ENCODE measurements at regions not wholly inside any gene's neighbourhood (a gene's known extent, or its start where the extent isn't known, plus 50 kb on each side); places are given as distances from the start of the nearest gene placed in this dataset.

GRCh38 chr2:3036432-3037125 lies 341.0 kb downstream of the EIPR1 start:
- intact Hi-C loops (cut with DNase I): no loop called here
- Histone ChIP-seq H3K27me3 (no peaks in the 10 kb centered on the region), H3K4me1 (replicated peaks in 1 of 2) (no peaks in the 10 kb centered on the region), H3K36me3 (replicated peaks in 1 of 2) (no peaks in the 10 kb centered on the region), H3K27ac (no peak overlapping the region), H3K9me3 (replicated peaks in 1 of 3) (no peaks in the 10 kb centered on the region), H3K4me3 (no peak overlapping the region)
- DNase-seq: no peak
- TF ChIP-seq, protein P1, sequence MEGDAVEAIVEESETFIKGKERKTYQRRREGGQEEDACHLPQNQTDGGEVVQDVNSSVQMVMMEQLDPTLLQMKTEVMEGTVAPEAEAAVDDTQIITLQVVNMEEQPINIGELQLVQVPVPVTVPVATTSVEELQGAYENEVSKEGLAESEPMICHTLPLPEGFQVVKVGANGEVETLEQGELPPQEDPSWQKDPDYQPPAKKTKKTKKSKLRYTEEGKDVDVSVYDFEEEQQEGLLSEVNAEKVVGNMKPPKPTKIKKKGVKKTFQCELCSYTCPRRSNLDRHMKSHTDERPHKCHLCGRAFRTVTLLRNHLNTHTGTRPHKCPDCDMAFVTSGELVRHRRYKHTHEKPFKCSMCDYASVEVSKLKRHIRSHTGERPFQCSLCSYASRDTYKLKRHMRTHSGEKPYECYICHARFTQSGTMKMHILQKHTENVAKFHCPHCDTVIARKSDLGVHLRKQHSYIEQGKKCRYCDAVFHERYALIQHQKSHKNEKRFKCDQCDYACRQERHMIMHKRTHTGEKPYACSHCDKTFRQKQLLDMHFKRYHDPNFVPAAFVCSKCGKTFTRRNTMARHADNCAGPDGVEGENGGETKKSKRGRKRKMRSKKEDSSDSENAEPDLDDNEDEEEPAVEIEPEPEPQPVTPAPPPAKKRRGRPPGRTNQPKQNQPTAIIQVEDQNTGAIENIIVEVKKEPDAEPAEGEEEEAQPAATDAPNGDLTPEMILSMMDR (IDR thresholded peaks at IDR 0.05): no peak
- no peak for TF ChIP-seq POLR2A (IDR thresholded peaks at IDR 0.05)
- 93 to 97% (median 94%) methylated on average over 10 to 18 of the region's 18 CpGs for WGBS, 4 donors

GRCh38 chr2:3035385-3036050 lies 342.1 kb downstream of the EIPR1 start:
- no peaks in the 10 kb centered on the region for H3K27me3 ChIP-seq
- 90 to 95% (median 92%) methylated on average over 8 to 21 of the region's 21 CpGs for WGBS, 4 donors
- H3K9me3 ChIP-seq (replicated peaks in 1 of 3): no peaks in the 10 kb centered on the region
- intact Hi-C loops (cut with DNase I): no loop called here
- no peak overlapping the region for H3K4me3 ChIP-seq
- no peak overlapping the region for H3K27ac ChIP-seq
- H3K4me1 ChIP-seq (replicated peaks in 1 of 2): no peaks in the 10 kb centered on the region
- no peak for DNase-seq
- TF ChIP-seq POLR2A (IDR thresholded peaks at IDR 0.05): no peak
- TF ChIP-seq, protein P1 (IDR thresholded peaks at IDR 0.05): no peak
- no peaks in the 10 kb centered on the region for H3K36me3 ChIP-seq (replicated peaks in 1 of 2)

DNA sequence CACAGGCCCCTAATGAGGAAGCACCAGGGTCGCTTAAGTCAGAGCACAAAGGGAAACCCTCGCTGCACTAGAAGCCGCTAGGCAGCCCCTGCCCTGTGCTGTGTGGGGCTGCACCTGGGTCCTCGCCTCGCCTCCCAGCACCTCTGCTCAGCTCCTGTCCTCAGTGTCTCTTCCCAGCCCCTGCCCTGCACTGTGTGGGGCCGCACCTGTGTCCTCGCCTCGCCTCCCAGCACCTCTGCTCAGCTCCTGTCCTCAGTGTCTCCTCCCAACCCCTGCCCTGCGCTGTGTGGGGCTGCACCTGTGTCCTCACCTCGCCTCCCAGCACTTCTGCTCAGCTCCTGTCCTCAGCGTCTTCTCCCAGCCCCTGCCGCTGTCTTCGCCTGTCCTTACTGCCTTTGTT lies 342.8 kb downstream of the EIPR1 start:
- TF ChIP-seq, protein P1 (IDR thresholded peaks at IDR 0.05): no peak
- 78 to 88% (median 87%) methylated on average over 13 of the region's 13 CpGs for WGBS, 4 donors
- no peaks in the 10 kb centered on the region for H3K9me3 ChIP-seq (replicated peaks in 1 of 3)

GRCh38 chr2:3034396-3034795 lies 343.2 kb downstream of the EIPR1 start:
- intact Hi-C loops (cut with DNase I): no loop called here
- H3K4me1 ChIP-seq (replicated peaks in 1 of 2): no peaks in the 10 kb centered on the region
- H3K36me3 ChIP-seq (replicated peaks in 1 of 2): no peaks in the 10 kb centered on the region
- DNase-seq: no peak
- TF ChIP-seq POLR2A (IDR thresholded peaks at IDR 0.05): no peak
- TF ChIP-seq, protein P1 (IDR thresholded peaks at IDR 0.05): no peak
- no peaks in the 10 kb centered on the region for H3K27me3 ChIP-seq
- H3K9me3 ChIP-seq (replicated peaks in 1 of 3): no peaks in the 10 kb centered on the region
- WGBS, 4 donors: 72 to 78% (median 75%) methylated on average over 7 of the region's 7 CpGs
- no peak overlapping the region for H3K4me3 ChIP-seq
- no peak overlapping the region for H3K27ac ChIP-seq

More for the DNA sequence above, 342.8 kb downstream of the EIPR1 start:
- no peaks in the 10 kb centered on the region for H3K27me3 ChIP-seq
- H3K36me3 ChIP-seq (replicated peaks in 1 of 2): no peaks in the 10 kb centered on the region
- no peaks in the 10 kb centered on the region for H3K4me1 ChIP-seq (replicated peaks in 1 of 2)
- intact Hi-C loops (cut with DNase I): no loop called here
- no peak overlapping the region for H3K27ac ChIP-seq
- DNase-seq: no peak
- no peak overlapping the region for H3K4me3 ChIP-seq
